NB4 (cell line): ENCODE measurements at regions not wholly inside any gene's neighbourhood (a gene's known extent, or its start where the extent isn't known, plus 50 kb on each side); places are given as distances from the start of the nearest gene placed in this dataset.
"Not testable (repeated sequence)": the region's sequence is repeated elsewhere in the genome, so short reads cannot be mapped to it uniquely, and the experiment has no call there.

ENCODE experiments used
- POLR2A ChIP-seq: IDR thresholded peaks from 2 replicates; pipeline ENCODE4 v1.6.1; 2011; ENCODE audit warnings: mild to moderate bottlenecking; ENCODE audit not compliant: insufficient read length; ENCODE audit errors: extremely low read depth
- TF ChIP-seq, protein P1 (sequence below): IDR thresholded peaks from one replicate; pipeline ENCODE4 v1.5.1; 2012; ENCODE audit warnings: low read depth, low read length

DNA sequence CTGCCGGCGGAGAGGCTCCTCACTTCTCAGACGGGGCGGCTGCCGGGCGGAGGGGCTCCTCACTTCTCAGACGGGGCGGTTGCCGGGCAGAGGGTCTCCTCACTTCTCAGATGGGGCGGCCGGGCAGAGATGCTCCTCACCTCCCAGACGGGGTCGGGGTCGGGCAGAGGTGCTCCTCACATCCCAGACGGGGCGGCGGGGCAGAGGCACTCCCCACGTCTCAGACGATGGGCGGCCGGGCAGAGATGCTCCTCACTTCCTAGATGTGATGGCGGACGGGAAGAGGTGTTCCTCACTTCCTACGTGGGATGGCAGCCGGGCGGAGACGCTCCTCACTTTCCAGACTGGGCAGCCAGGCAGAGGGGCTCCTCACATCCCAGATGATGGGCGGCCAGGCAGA lies 126.5 kb upstream of the PTPRG start:
- TF ChIP-seq POLR2A = not testable (repeated sequence)
- TF ChIP-seq, protein P1, sequence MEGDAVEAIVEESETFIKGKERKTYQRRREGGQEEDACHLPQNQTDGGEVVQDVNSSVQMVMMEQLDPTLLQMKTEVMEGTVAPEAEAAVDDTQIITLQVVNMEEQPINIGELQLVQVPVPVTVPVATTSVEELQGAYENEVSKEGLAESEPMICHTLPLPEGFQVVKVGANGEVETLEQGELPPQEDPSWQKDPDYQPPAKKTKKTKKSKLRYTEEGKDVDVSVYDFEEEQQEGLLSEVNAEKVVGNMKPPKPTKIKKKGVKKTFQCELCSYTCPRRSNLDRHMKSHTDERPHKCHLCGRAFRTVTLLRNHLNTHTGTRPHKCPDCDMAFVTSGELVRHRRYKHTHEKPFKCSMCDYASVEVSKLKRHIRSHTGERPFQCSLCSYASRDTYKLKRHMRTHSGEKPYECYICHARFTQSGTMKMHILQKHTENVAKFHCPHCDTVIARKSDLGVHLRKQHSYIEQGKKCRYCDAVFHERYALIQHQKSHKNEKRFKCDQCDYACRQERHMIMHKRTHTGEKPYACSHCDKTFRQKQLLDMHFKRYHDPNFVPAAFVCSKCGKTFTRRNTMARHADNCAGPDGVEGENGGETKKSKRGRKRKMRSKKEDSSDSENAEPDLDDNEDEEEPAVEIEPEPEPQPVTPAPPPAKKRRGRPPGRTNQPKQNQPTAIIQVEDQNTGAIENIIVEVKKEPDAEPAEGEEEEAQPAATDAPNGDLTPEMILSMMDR = not testable (repeated sequence)
